Panc1 (cell line): ENCODE measurements at regions not wholly inside any gene's neighbourhood (a gene's known extent, or its start where the extent isn't known, plus 50 kb on each side); places are given as distances from the start of the nearest gene placed in this dataset.

Experiments
- ATAC-seq: fragments of 200-7000 bp; cut with Tn5 transposase; 2 replicates; pipeline ENCODE4 v1.9.1; 2020; ENCODE audit warnings: mild to moderate bottlenecking, moderate library complexity
- BruUV-seq: library from RNA; stranded (reverse); fragments of 400-500 nt; replicated peaks from 2 replicates; lab custom pipeline; 2021; lab: Mats Ljungman, UMichigan
- CTCF ChIA-PET: fragments of 300-600 bp; sonication (Branson Sonifier 250); formaldehyde crosslinking; loops from one replicate; lab custom pipeline; 2022; ENCODE audit warnings: antibody characterized with exemption; lab: Charles Lee
- POLR2A ChIA-PET: fragments of 300-600 bp; sonication (Branson Sonifier 250); formaldehyde crosslinking; loops from one replicate; lab custom pipeline; 2022; ENCODE audit warnings: antibody characterized with exemption; lab: Charles Lee
- DNase-seq: peaks from one replicate; pipeline ENCODE4 v3.0.0-alpha.2; 2010; ENCODE audit warnings: low read depth, low spot score
- H3K27ac ChIP-seq: 2 replicates; pipeline ENCODE4 v1.5.1; 2011; ENCODE audit warnings: mild to moderate bottlenecking, low read length, inconsistent platforms
- H3K27me3 ChIP-seq: fragments of 200-500 bp; sonication (Bioruptor generic); 2 replicates; pipeline ENCODE4 v1.6.0; 2014; ENCODE audit warnings: low read length, inconsistent platforms; ENCODE audit not compliant: control insufficient read depth, insufficient read depth
- H3K36me3 ChIP-seq: fragments of 200-500 bp; sonication (Bioruptor generic); 2 replicates; pipeline ENCODE4 v1.5.1; 2014; ENCODE audit warnings: inconsistent platforms, mild to moderate bottlenecking, low read length, moderate library complexity; ENCODE audit not compliant: control insufficient read depth, insufficient read depth
- H3K4me1 ChIP-seq: 2 replicates; pipeline ENCODE4 v1.5.1; 2011; ENCODE audit warnings: inconsistent platforms, mild to moderate bottlenecking, low read length, moderate library complexity; ENCODE audit not compliant: control insufficient read depth, insufficient read depth
- H3K4me3 ChIP-seq, 2 experiments: 2 replicates each; pipeline ENCODE4 v1.5.1; 2011 to 2012; ENCODE audit warnings: low read depth in 2 of 2, low read length in 2 of 2, mild to moderate bottlenecking in 2 of 2, inconsistent platforms in 1 of 2, moderate library complexity in 1 of 2
- H3K9me3 ChIP-seq: fragments of 200-500 bp; sonication (Bioruptor generic); 2 replicates; pipeline ENCODE4 v1.5.1; 2014; ENCODE audit warnings: low read depth, mild to moderate bottlenecking, inconsistent platforms, low read length, moderate library complexity; ENCODE audit not compliant: control insufficient read depth, insufficient read depth
- CTCF ChIP-seq: fragments of 450-650 bp; IDR thresholded peaks from 2 replicates; pipeline ENCODE4 v1.5.1; 2017; ENCODE audit warnings: mild to moderate bottlenecking
- POLR2AphosphoS5 ChIP-seq: IDR thresholded peaks from 2 replicates; pipeline ENCODE4 v1.6.1; 2012; ENCODE audit warnings: mild to moderate bottlenecking, low read depth, low read length, moderate library complexity
- REST ChIP-seq, 2 experiments: IDR thresholded peaks; 2 replicates each; pipeline ENCODE4 v1.6.1; 2011 to 2012; ENCODE audit warnings: low read depth in 2 of 2, control low read depth in 1 of 2, low read length in 1 of 2, mild to moderate bottlenecking in 1 of 2, moderate library complexity in 1 of 2; ENCODE audit not compliant: insufficient read depth in 1 of 2
- SIN3A ChIP-seq: IDR thresholded peaks from 2 replicates; pipeline ENCODE4 v1.6.1; 2012; ENCODE audit warnings: low read depth, mild to moderate bottlenecking, low read length, moderate library complexity, borderline replicate concordance; ENCODE audit not compliant: insufficient read depth
- TCF7L2 ChIP-seq: IDR thresholded peaks from 2 replicates; pipeline ENCODE4 v1.6.1; 2011; ENCODE audit warnings: mild to moderate bottlenecking, low read depth, low read length, inconsistent platforms
- in situ Hi-C: cut with HindIII; loops from 2 replicates; pipeline ENCODE4 v1.10.0; 2016; ENCODE audit warnings: low sequenced_read_pairs, low pct_unique_long_range_greater_than_20kb
- intact Hi-C: fragments of 100-400 bp; cut with micrococcal nuclease; formaldehyde crosslinking; loops from one replicate; pipeline ENCODE4 v1.10.0; 2022; ENCODE audit not compliant: unreplicated experiment

DNA sequence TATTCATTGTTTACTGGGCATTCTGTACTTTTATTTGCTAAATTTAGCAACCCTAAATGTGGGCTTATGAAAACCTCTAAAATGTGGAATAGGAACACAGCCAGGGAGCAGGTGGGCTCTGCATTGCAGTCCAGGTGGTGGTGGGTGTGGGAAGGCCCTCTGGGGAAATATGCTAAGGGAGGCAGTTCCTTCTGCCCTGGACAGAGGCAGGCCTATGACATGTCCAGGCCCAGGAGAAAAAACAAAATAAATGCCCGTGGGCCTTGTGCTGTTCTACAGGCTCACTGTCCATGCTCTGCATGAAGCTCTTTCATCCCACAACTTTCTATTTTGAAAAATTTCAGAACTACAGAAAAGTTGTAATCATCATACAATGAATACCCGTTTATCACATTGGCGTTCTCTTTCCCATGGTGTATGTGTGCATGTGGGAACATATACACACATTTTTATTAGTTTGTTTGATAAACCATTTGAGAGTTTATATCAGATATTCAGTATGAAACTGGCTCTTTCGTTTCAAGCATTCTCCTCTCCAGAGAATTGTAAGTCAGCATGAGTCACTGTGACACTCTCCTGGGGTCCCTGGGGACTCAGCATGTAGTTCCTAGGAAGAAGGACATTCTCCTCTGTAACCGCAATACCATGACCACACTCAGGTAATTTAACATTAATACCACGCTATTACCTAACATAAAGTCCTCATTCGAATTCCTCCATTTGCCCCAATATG, 505.3 kb downstream of the COG6 start:
- DNase-seq = no peak
- no peaks in the 10 kb centered on the region for H3K4me1 ChIP-seq
- POLR2A ChIA-PET = no interaction called here
- no TSS peak for BruUV-seq
- CTCF ChIA-PET = no interaction called here
- intact Hi-C loops (no loop called here), in situ Hi-C loops (no loop called here)
- H3K4me3 ChIP-seq = no peak overlapping the region
- H3K9me3 ChIP-seq = no peaks in the 10 kb centered on the region
- no peaks in the 10 kb centered on the region for H3K36me3 ChIP-seq
- TF ChIP-seq REST (IDR thresholded peaks at IDR 0.05; ENCODE audit: insufficient read depth in 1 of 2, low read depth in 2 of 2, low read length in 1 of 2) = no peak
- no peak for TF ChIP-seq POLR2AphosphoS5
- TF ChIP-seq TCF7L2 = no peak
- no peak for TF ChIP-seq CTCF
- no peak for TF ChIP-seq SIN3A
- ATAC-seq = no peak
- H3K27ac ChIP-seq = no peak overlapping the region
- H3K27me3 ChIP-seq = no peaks in the 10 kb centered on the region

DNA sequence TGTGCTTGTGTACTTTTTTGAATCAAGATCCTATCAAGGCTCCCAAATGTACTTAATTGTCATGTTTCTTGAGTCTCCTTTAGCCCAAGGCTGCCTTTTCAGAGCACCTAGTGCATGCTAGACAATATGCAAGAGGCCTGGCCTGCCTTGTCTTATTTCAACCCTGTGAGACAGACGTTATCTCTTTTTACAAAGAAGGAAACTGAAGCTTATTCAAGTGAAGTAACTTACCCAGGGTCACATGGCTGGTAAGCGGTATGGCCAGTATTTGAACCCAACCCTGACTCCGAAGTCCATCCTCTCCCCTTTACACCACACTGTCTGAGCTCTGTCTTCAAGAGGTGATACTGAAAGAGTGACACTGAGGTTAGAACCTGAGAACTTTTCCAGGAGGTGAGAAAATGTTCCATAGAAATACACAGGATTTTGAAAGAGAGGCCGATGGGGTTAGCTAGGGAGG, 505.1 kb downstream of the FOXO1 start:
- H3K27ac ChIP-seq = no peak overlapping the region
- intact Hi-C loops = no loop called here
- H3K4me3 ChIP-seq = no peak overlapping the region
- DNase-seq = no peak
- H3K27me3 ChIP-seq = no peaks in the 10 kb centered on the region
- no peaks in the 10 kb centered on the region for H3K36me3 ChIP-seq
- in situ Hi-C loops = no loop called here
- BruUV-seq = no TSS peak
- ChIA-PET CTCF (no interaction called here), POLR2A (no interaction called here)
- TF ChIP-seq SIN3A = no peak
- no peak for TF ChIP-seq POLR2AphosphoS5
- no peak for TF ChIP-seq REST (IDR thresholded peaks at IDR 0.05; ENCODE audit: insufficient read depth in 1 of 2, low read depth in 2 of 2, low read length in 1 of 2)
- no peak for TF ChIP-seq TCF7L2
- no peak for TF ChIP-seq CTCF
- no peaks in the 10 kb centered on the region for H3K4me1 ChIP-seq
- no peak for ATAC-seq
- H3K9me3 ChIP-seq = no peaks in the 10 kb centered on the region
